Prostate gland (tissue), 2 donors: ENCODE measurements at regions not wholly inside any gene's neighbourhood (a gene's known extent, or its start where the extent isn't known, plus 50 kb on each side); places are given as distances from the start of the nearest gene placed in this dataset.

ENCODE experiments used
- DNase-seq: peaks from one replicate; pipeline ENCODE4 v3.0.0-alpha.2; 2019; ENCODE audit warnings: low spot score
- H3K27ac ChIP-seq, 2 donors: fragments of 200-600 bp; sonication (generic); 2 replicates each; pipeline ENCODE4 v1.5.1; 2017 to 2019
- H3K27me3 ChIP-seq: fragments of 200-600 bp; sonication (generic); replicated peaks from 2 replicates; pipeline ENCODE4 v1.5.1; 2019; ENCODE audit not compliant: insufficient read depth
- H3K36me3 ChIP-seq, 2 donors: fragments of 200-600 bp; sonication (generic); 1 replicate in 1 of 2; 2 replicates in 1 of 2; pipeline versions ENCODE4 v1.5.1 to v1.8.1; 2017 to 2019
- H3K4me1 ChIP-seq: fragments of 200-600 bp; sonication (generic); replicated peaks from 2 replicates; pipeline ENCODE4 v1.5.1; 2019
- H3K4me3 ChIP-seq, 2 donors: fragments of 200-600 bp; sonication (generic); 2 replicates each; pipeline ENCODE4 v1.5.1; 2017 to 2019
- H3K9me3 ChIP-seq: fragments of 200-600 bp; sonication (generic); 2 replicates; pipeline ENCODE4 v1.5.1; 2017
- POLR2A ChIP-seq: fragments of 450-650 bp; IDR thresholded peaks from one replicate; pipeline ENCODE4 v1.6.1; 2016; ENCODE audit warnings: antibody characterized with exemption, mild to moderate bottlenecking
- POLR2AphosphoS5 ChIP-seq: sonication (generic); formaldehyde crosslinking; IDR thresholded peaks from one replicate; pipeline ENCODE4 v1.6.1; 2017; ENCODE audit warnings: antibody characterized with exemption
- WGBS: methylation state at CpG from one replicate; pipeline ENCODE4 v1.1.5; 2018; 5-methylcytosine and 5-hydroxymethylcytosine counted together
- intact Hi-C: fragments of 100-400 bp; cut with DNase I; formaldehyde crosslinking; loops from one replicate; pipeline ENCODE4 v1.14.2; 2022
- TF ChIP-seq, protein P1 (sequence below), 4 experiments: fragments of 200-600 bp in 2 of 4; fragments of 450-650 bp in 2 of 4; sonication (generic) in 2 of 4; IDR thresholded peaks; 1 replicate in 3 of 4; 2 replicates in 1 of 4; pipeline ENCODE4 v1.5.1; 2016 to 2019; ENCODE audit warnings: antibody characterized with exemption in 4 of 4, mild to moderate bottlenecking in 2 of 4, moderate library complexity in 2 of 4

DNA sequence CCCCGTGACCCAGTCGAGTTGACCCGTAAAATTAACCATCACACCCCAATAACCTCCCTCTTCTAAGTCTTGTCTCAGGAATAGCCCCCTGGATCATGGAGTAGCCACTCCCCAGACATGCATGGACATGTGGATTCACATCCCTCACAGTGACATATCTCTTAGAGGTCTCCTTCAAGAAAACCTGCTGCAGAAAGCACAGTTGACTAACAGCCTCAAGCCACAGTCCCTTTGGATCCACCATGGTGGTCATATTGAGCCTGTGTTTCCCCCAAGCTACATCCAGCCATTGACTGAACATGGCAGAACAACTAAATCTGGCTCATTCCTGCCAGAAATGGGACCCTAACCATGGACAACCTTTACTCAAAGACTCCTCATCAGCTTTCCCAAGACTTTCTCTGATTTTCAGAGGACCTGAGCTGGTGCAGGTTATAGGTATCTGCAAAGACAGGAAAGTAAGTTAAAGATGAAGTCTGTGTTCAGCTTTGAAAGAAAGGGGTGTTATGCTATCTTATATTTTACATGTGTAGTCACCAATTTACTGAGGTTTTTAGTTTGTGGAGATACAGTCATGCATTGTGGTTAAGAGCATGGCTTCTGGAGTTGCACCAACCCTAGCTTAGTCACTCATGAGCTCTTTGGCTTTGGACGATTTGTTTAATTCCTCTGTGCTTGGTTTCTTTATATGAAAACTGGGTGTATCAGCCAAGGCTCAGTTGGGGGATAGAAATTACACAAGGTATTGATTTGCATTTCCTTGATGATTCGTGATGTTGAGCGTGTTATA, 219.1 kb downstream of the MYLK4 start:
- H3K36me3 ChIP-seq = no peaks in the 10 kb centered on the region
- H3K4me1 ChIP-seq = no peaks in the 10 kb centered on the region
- TF ChIP-seq, protein P1, sequence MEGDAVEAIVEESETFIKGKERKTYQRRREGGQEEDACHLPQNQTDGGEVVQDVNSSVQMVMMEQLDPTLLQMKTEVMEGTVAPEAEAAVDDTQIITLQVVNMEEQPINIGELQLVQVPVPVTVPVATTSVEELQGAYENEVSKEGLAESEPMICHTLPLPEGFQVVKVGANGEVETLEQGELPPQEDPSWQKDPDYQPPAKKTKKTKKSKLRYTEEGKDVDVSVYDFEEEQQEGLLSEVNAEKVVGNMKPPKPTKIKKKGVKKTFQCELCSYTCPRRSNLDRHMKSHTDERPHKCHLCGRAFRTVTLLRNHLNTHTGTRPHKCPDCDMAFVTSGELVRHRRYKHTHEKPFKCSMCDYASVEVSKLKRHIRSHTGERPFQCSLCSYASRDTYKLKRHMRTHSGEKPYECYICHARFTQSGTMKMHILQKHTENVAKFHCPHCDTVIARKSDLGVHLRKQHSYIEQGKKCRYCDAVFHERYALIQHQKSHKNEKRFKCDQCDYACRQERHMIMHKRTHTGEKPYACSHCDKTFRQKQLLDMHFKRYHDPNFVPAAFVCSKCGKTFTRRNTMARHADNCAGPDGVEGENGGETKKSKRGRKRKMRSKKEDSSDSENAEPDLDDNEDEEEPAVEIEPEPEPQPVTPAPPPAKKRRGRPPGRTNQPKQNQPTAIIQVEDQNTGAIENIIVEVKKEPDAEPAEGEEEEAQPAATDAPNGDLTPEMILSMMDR (IDR thresholded peaks at IDR 0.05) = no peak
- no peak for TF ChIP-seq POLR2AphosphoS5
- TF ChIP-seq POLR2A = no peak
- H3K4me3 ChIP-seq = no peak overlapping the region
- WGBS = 93% methylated on average over 6 of the region's 6 CpGs
- H3K27me3 ChIP-seq = no peaks in the 10 kb centered on the region
- no peaks in the 10 kb centered on the region for H3K9me3 ChIP-seq
- intact Hi-C loops = no loop called here
- H3K27ac ChIP-seq = no peak overlapping the region
- DNase-seq = no peak

DNA sequence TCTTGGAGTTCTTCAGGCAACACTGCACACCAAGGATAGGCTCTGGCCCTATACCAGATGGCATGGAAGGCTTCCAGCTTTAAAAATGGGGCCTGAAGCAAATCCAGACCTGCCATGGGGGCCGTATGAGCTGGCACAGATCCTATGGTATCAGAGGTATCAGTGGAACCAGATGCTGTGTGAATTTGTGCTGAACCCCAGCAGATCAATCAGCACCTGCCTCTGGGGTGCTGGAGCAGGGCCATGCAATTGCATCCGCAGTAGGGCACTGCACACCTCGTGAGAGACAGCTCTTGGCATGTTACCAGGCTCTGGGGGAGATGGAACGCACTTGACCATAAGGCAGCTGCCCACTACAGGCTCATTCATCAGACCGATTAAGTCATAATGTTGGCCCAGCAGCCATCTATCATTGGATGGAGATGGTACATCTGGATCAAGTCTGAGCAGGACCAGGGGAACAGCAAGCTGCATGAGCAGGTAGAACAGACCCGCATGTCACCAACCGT, 221.5 kb downstream of the MYLK4 start:
- 64% methylated on average over 7 of the region's 7 CpGs for WGBS
- no peaks in the 10 kb centered on the region for H3K36me3 ChIP-seq
- no peak overlapping the region for H3K4me3 ChIP-seq
- no peaks in the 10 kb centered on the region for H3K4me1 ChIP-seq
- intact Hi-C loops = no loop called here
- H3K27ac ChIP-seq = no peak overlapping the region
- TF ChIP-seq, protein P1 (IDR thresholded peaks at IDR 0.05) = no peak
- TF ChIP-seq POLR2A = no peak
- TF ChIP-seq POLR2AphosphoS5 = no peak
- H3K9me3 ChIP-seq = no peaks in the 10 kb centered on the region
- no peaks in the 10 kb centered on the region for H3K27me3 ChIP-seq
- no peak for DNase-seq

DNA sequence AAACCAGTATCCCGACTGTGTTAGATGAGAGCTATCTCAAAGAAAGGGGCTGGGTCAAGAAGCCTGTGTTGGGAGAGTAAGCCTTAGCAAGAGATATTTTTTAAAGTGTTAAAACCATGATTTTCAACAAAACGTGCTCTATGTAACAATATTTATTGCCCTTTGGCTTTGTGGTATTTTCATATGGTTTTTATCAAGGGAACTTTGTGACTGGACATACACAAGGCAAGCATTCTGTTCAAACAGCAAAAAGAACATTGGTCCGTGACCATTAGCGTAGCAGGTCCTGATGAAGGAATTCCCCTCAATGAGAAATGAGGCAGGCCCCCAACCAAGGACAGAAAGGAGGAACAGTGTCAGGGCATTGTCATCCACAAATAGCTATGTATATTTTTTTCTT, 222.6 kb downstream of the MYLK4 start:
- H3K27me3 ChIP-seq = no peaks in the 10 kb centered on the region
- H3K9me3 ChIP-seq = no peaks in the 10 kb centered on the region
- intact Hi-C loops = no loop called here
- 76% methylated on average over 4 of the region's 4 CpGs for WGBS
- DNase-seq = no peak
- no peak overlapping the region for H3K27ac ChIP-seq
- H3K4me1 ChIP-seq = no peaks in the 10 kb centered on the region
- no peak overlapping the region for H3K4me3 ChIP-seq
- H3K36me3 ChIP-seq = no peaks in the 10 kb centered on the region
- TF ChIP-seq POLR2AphosphoS5 (no peak), POLR2A (no peak)
- TF ChIP-seq, protein P1 (IDR thresholded peaks at IDR 0.05) = no peak

- WGBS = 80% methylated on average over 3 of the region's 3 CpGs
- TF ChIP-seq POLR2AphosphoS5 = no peak
- TF ChIP-seq, protein P1 (IDR thresholded peaks at IDR 0.05) = no peak
- TF ChIP-seq POLR2A = no peak
- H3K9me3 ChIP-seq = no peaks in the 10 kb centered on the region
Measured at GRCh38 chr6:2526766-2527165, 224.0 kb downstream of the MYLK4 start.

GRCh38 chr6:2524090-2524489, 226.6 kb downstream of the MYLK4 start:
- H3K4me1 ChIP-seq = no peaks in the 10 kb centered on the region
- intact Hi-C loops = no loop called here
- H3K27ac ChIP-seq = no peak overlapping the region
- no peak for DNase-seq
- no peaks in the 10 kb centered on the region for H3K9me3 ChIP-seq
- no peaks in the 10 kb centered on the region for H3K27me3 ChIP-seq
- no peak overlapping the region for H3K4me3 ChIP-seq
- TF ChIP-seq, protein P1 (IDR thresholded peaks at IDR 0.05) = no peak
- TF ChIP-seq POLR2A (no peak), POLR2AphosphoS5 (no peak)
- no peaks in the 10 kb centered on the region for H3K36me3 ChIP-seq

More at GRCh38 chr6:2526766-2527165, 224.0 kb downstream of the MYLK4 start:
- Histone ChIP-seq H3K36me3 (no peaks in the 10 kb centered on the region), H3K4me3 (no peak overlapping the region), H3K27ac (no peak overlapping the region), H3K4me1 (no peaks in the 10 kb centered on the region), H3K27me3 (no peaks in the 10 kb centered on the region)
- DNase-seq = no peak
- intact Hi-C loops = no loop called here
